OCI-LY7 (cell line): ENCODE measurements at regions not wholly inside any gene's neighbourhood (a gene's known extent, or its start where the extent isn't known, plus 50 kb on each side); places are given as distances from the start of the nearest gene placed in this dataset.

Experiments
- BruUV-seq: library from RNA; stranded (reverse); fragments of 400-500 nt; replicated peaks from 2 replicates; lab custom pipeline; 2021; lab: Mats Ljungman, UMichigan
- CTCF ChIA-PET: fragments of 300-600 bp; sonication (Branson Sonifier 250); formaldehyde crosslinking; loops from one replicate; lab custom pipeline; 2022; ENCODE audit warnings: antibody characterized with exemption; ENCODE audit not compliant: unreplicated experiment; lab: Charles Lee
- POLR2A ChIA-PET: fragments of 300-600 bp; sonication (Branson Sonifier 250); formaldehyde crosslinking; loops from one replicate; lab custom pipeline; 2022; ENCODE audit warnings: antibody characterized with exemption; lab: Charles Lee
- DNase-seq: peaks from one replicate; pipeline ENCODE4 v3.0.0-alpha.2; 2015; ENCODE audit warnings: low spot score
- H2AFZ ChIP-seq: fragments of 200-600 bp; sonication (generic), shearing (Covaris generic); 2 replicates; pipeline ENCODE4 v1.6.1; 2014; ENCODE audit warnings: mild to moderate bottlenecking, antibody characterized with exemption, low read length, moderate library complexity
- H3K27ac ChIP-seq: fragments of 200-600 bp; sonication (generic); 2 replicates; pipeline ENCODE4 v1.5.1; 2014; ENCODE audit warnings: mixed run types, low read depth, mild to moderate bottlenecking, moderate library complexity, low read length, inconsistent platforms; ENCODE audit not compliant: poor library complexity, severe bottlenecking
- H3K36me3 ChIP-seq: fragments of 200-600 bp; sonication (generic); 2 replicates; pipeline ENCODE4 v1.6.1; 2014; ENCODE audit warnings: mild to moderate bottlenecking, antibody characterized with exemption, low read length, moderate library complexity, mixed read lengths; ENCODE audit not compliant: insufficient read depth
- H3K4me1 ChIP-seq: fragments of 200-600 bp; sonication (generic); 2 replicates; pipeline ENCODE4 v1.5.1; 2014; ENCODE audit warnings: mild to moderate bottlenecking, low read length; ENCODE audit not compliant: insufficient read depth, poor library complexity, severe bottlenecking
- H3K4me2 ChIP-seq: fragments of 200-600 bp; sonication (generic); 2 replicates; pipeline ENCODE4 v1.6.1; 2014; ENCODE audit warnings: mild to moderate bottlenecking, low read length
- H3K4me3 ChIP-seq: fragments of 200-600 bp; sonication (generic); 2 replicates; pipeline ENCODE4 v1.5.1; 2014; ENCODE audit warnings: mild to moderate bottlenecking, low read depth, low read length; ENCODE audit not compliant: poor library complexity, severe bottlenecking
- H3K79me2 ChIP-seq: fragments of 200-600 bp; sonication (generic); 2 replicates; pipeline ENCODE4 v1.6.1; 2016; ENCODE audit warnings: low read depth, mild to moderate bottlenecking, low read length, moderate library complexity, mixed read lengths; ENCODE audit not compliant: insufficient read depth
- H3K9me2 ChIP-seq: fragments of 200-600 bp; sonication (generic); 2 replicates; pipeline ENCODE4 v1.6.1; 2016; ENCODE audit warnings: mild to moderate bottlenecking, low read length, mixed read lengths; ENCODE audit not compliant: insufficient read depth
- H3K9me3 ChIP-seq: fragments of 200-600 bp; sonication (generic); 2 replicates; pipeline ENCODE4 v1.6.1; 2014; ENCODE audit warnings: mild to moderate bottlenecking, mixed run types, low read length, mixed read lengths
- H4K20me1 ChIP-seq: fragments of 200-600 bp; sonication (generic); 2 replicates; pipeline ENCODE4 v1.6.1; 2014; ENCODE audit warnings: mild to moderate bottlenecking, antibody characterized with exemption, low read length, moderate library complexity, mixed read lengths; ENCODE audit not compliant: insufficient read depth
- CTCF ChIP-seq: fragments of 200-600 bp; sonication (generic); conservative IDR thresholded peaks from 2 replicates; pipeline ENCODE4 v1.5.1; 2014; ENCODE audit warnings: mild to moderate bottlenecking, antibody characterized with exemption, low read length, moderate library complexity, mixed read lengths
- EZH2phosphoT487 ChIP-seq: fragments of 200-600 bp; sonication (generic); IDR thresholded peaks from 2 replicates; pipeline ENCODE4 v1.6.1; 2018; ENCODE audit warnings: low read depth, borderline replicate concordance, mild to moderate bottlenecking, mixed run types, antibody characterized with exemption, low read length, moderate library complexity, mixed read lengths
- intact Hi-C: fragments of 100-400 bp; cut with micrococcal nuclease; formaldehyde crosslinking; loops from one replicate; pipeline ENCODE4 v1.10.0; 2022; ENCODE audit not compliant: unreplicated experiment

GRCh38 chr15:58288592-58288991 is 143.2 kb upstream of the LIPC start:
- Histone ChIP-seq H3K4me3 (no peak overlapping the region), H3K4me2 (no peak overlapping the region), H3K9me3 (no peaks in the 10 kb centered on the region), H4K20me1 (no peaks in the 10 kb centered on the region), H3K4me1 (no peaks in the 10 kb centered on the region), H2AFZ (no peak overlapping the region), H3K79me2 (no peaks in the 10 kb centered on the region), H3K27ac (no peak overlapping the region), H3K36me3 (no peaks in the 10 kb centered on the region), H3K9me2 (no peaks in the 10 kb centered on the region)
- DNase-seq: no peak
- intact Hi-C loops: no loop called here
- ChIA-PET POLR2A (no interaction called here), CTCF (no interaction called here)
- no TSS peak for BruUV-seq
- no peak for TF ChIP-seq CTCF
- no peak for TF ChIP-seq EZH2phosphoT487

- intact Hi-C loops: no loop called here
- Histone ChIP-seq H3K9me2 (no peaks in the 10 kb centered on the region), H4K20me1 (no peaks in the 10 kb centered on the region), H3K4me1 (no peaks in the 10 kb centered on the region), H2AFZ (no peak overlapping the region), H3K79me2 (no peaks in the 10 kb centered on the region), H3K4me2 (no peak overlapping the region), H3K36me3 (no peaks in the 10 kb centered on the region), H3K27ac (no peak overlapping the region), H3K4me3 (no peak overlapping the region), H3K9me3 (peaks cover 13% of the 10 kb centered on the region)
- no peak for DNase-seq
- ChIA-PET POLR2A (interaction anchor here (0.6 kb wide), 1 partner anchor 14 kb away, joined by 4 read pairs; no protein-coding TSS in a partner anchor), CTCF (no interaction called here)
- BruUV-seq: no TSS peak
- no peak for TF ChIP-seq CTCF
Observed at GRCh38 chr15:58291848-58292247, 139.9 kb upstream of the LIPC start.

GRCh38 chr15:58292751-58293175 is 139.0 kb upstream of the LIPC start:
- H3K27ac ChIP-seq: no peak overlapping the region
- ChIA-PET POLR2A (no interaction called here), CTCF (no interaction called here)
- TF ChIP-seq CTCF (no peak), EZH2phosphoT487 (no peak)
- no peak overlapping the region for H3K4me3 ChIP-seq
- peaks cover 2% of the 10 kb centered on the region for H3K4me1 ChIP-seq
- H3K79me2 ChIP-seq: no peaks in the 10 kb centered on the region
- no TSS peak for BruUV-seq
- no peak for DNase-seq
- intact Hi-C loops: no loop called here
- H3K4me2 ChIP-seq: no peak overlapping the region
- no peaks in the 10 kb centered on the region for H3K9me2 ChIP-seq
- H3K36me3 ChIP-seq: no peaks in the 10 kb centered on the region
- no peaks in the 10 kb centered on the region for H4K20me1 ChIP-seq
- no peak overlapping the region for H2AFZ ChIP-seq
- H3K9me3 ChIP-seq: peaks cover 16% of the 10 kb centered on the region
